IMR-90 (cell line): ENCODE measurements at regions not wholly inside any gene's neighbourhood (a gene's known extent, or its start where the extent isn't known, plus 50 kb on each side); places are given as distances from the start of the nearest gene placed in this dataset.

Experiments
- ATAC-seq: fragments of 200-7000 bp; cut with Tn5 transposase; 2 replicates; pipeline ENCODE4 v1.9.1; 2020; ENCODE audit warnings: low read depth, mild to moderate bottlenecking, moderate library complexity
- BruUV-seq: library from RNA; stranded (reverse); fragments of 400-500 nt; replicated peaks from 2 replicates; lab custom pipeline; 2021; lab: Mats Ljungman, UMichigan
- CTCF ChIA-PET: fragments of 300-600 bp; formaldehyde crosslinking; extraction: SDS; loops from one replicate; lab custom pipeline; 2021; ENCODE audit warnings: antibody characterized with exemption; lab: Yijun Ruan, JAX
- POLR2A ChIA-PET: fragments of 300-600 bp; sonication (Branson Sonifier 250); formaldehyde crosslinking; loops from one replicate; lab custom pipeline; 2022; ENCODE audit warnings: antibody characterized with exemption; ENCODE audit not compliant: unreplicated experiment; lab: Charles Lee
- DNase-seq: peaks from one replicate; pipeline ENCODE4 v3.0.0; 2013
- H2AFZ ChIP-seq: replicated peaks from 2 replicates; pipeline ENCODE3; 2013; ENCODE audit warnings: low read length, mild to moderate bottlenecking; ENCODE audit not compliant: poor library complexity
- H2AK5ac ChIP-seq: 2 replicates; pipeline ENCODE4 v1.6.1; 2013; ENCODE audit warnings: low read depth, low read length, inconsistent platforms
- H2AK9ac ChIP-seq: replicated peaks from 2 replicates; pipeline ENCODE3; 2013; ENCODE audit warnings: mild to moderate bottlenecking, low read depth, low read length, moderate library complexity; ENCODE audit not compliant: poor library complexity
- H2BK120ac ChIP-seq: 2 replicates; pipeline ENCODE4 v1.6.1; 2013; ENCODE audit warnings: low read depth, low read length, inconsistent platforms
- H2BK15ac ChIP-seq: 3 replicates; pipeline ENCODE4 v1.6.1; 2013; ENCODE audit warnings: low read depth, low read length, inconsistent platforms
- H2BK20ac ChIP-seq: 2 replicates; pipeline ENCODE4 v1.6.1; 2013; ENCODE audit warnings: low read depth, mild to moderate bottlenecking, inconsistent platforms, low read length, moderate library complexity
- H2BK5ac ChIP-seq: 2 replicates; pipeline ENCODE4 v1.6.1; 2013; ENCODE audit warnings: mild to moderate bottlenecking, low read depth, low read length, inconsistent platforms; ENCODE audit not compliant: poor library complexity, severe bottlenecking
- H3K14ac ChIP-seq: replicated peaks from 2 replicates; pipeline ENCODE4 v1.6.1; 2013; ENCODE audit warnings: low read depth, low read length, inconsistent platforms
- H3K18ac ChIP-seq: 2 replicates; pipeline ENCODE4 v1.6.1; 2013; ENCODE audit warnings: low read depth, low read length, control low read depth
- H3K23ac ChIP-seq: 2 replicates; pipeline ENCODE4 v1.6.1; 2013; ENCODE audit warnings: low read depth, low read length, inconsistent platforms
- H3K27ac ChIP-seq: 2 replicates; pipeline ENCODE4 v1.5.1; 2013; ENCODE audit warnings: mild to moderate bottlenecking, control low read depth, low read length; ENCODE audit not compliant: insufficient read depth
- H3K27me3 ChIP-seq: 2 replicates; pipeline ENCODE4 v1.6.1; 2013; ENCODE audit warnings: low read length; ENCODE audit not compliant: control insufficient read depth, insufficient read depth
- H3K36me3 ChIP-seq: 2 replicates; pipeline ENCODE4 v1.6.1; 2013; ENCODE audit warnings: low read length, mixed read lengths; ENCODE audit not compliant: control insufficient read depth, insufficient read depth
- H3K4ac ChIP-seq: 2 replicates; pipeline ENCODE4 v1.6.1; 2013; ENCODE audit warnings: low read depth, low read length, inconsistent platforms
- H3K4me1 ChIP-seq: 2 replicates; pipeline ENCODE4 v1.6.1; 2013; ENCODE audit warnings: low read length, mixed read lengths; ENCODE audit not compliant: control insufficient read depth, insufficient read depth
- H3K4me2 ChIP-seq: 2 replicates; pipeline ENCODE4 v1.6.1; 2013; ENCODE audit warnings: low read depth, mild to moderate bottlenecking, control low read depth, low read length, moderate library complexity
- H3K4me3 ChIP-seq: 2 replicates; pipeline ENCODE4 v1.5.1; 2013; ENCODE audit warnings: low read depth, mild to moderate bottlenecking, control low read depth, low read length, moderate library complexity; ENCODE audit not compliant: insufficient read depth
- H3K56ac ChIP-seq: 2 replicates; pipeline ENCODE4 v1.6.1; 2013; ENCODE audit warnings: low read length, inconsistent platforms; ENCODE audit not compliant: insufficient read depth; ENCODE audit errors: extremely low read depth
- H3K79me1 ChIP-seq, 2 experiments: 2 replicates each; pipeline ENCODE4 v1.6.1; 2013; ENCODE audit warnings: low read length in 2 of 2, inconsistent platforms in 1 of 2, low read depth in 1 of 2
- H3K9ac ChIP-seq: 2 replicates; pipeline ENCODE4 v1.6.1; 2013; ENCODE audit warnings: low read depth, low read length, control low read depth
- H3K9me1 ChIP-seq: 2 replicates; pipeline ENCODE4 v1.6.1; 2013; ENCODE audit warnings: low read length, inconsistent platforms; ENCODE audit not compliant: insufficient read depth
- H3K9me3 ChIP-seq: 2 replicates; pipeline ENCODE4 v1.6.1; 2013; ENCODE audit warnings: low read length; ENCODE audit not compliant: control insufficient read depth, insufficient read depth
- H4K20me1 ChIP-seq: 2 replicates; pipeline ENCODE4 v1.6.1; 2013; ENCODE audit warnings: low read length, inconsistent platforms; ENCODE audit not compliant: insufficient read depth
- H4K5ac ChIP-seq: 2 replicates; pipeline ENCODE4 v1.6.1; 2013; ENCODE audit warnings: mild to moderate bottlenecking, low read depth, low read length, control low read depth
- H4K8ac ChIP-seq, 2 experiments: 2 replicates each; pipeline ENCODE4 v1.6.1; 2013; ENCODE audit warnings: low read depth in 2 of 2, low read length in 2 of 2, control low read depth in 1 of 2, inconsistent platforms in 1 of 2
- H4K91ac ChIP-seq: 2 replicates; pipeline ENCODE4 v1.6.1; 2013; ENCODE audit warnings: low read depth, low read length, inconsistent platforms; ENCODE audit not compliant: insufficient read depth
- ELK1 ChIP-seq: fragments of 150-350 bp; IDR thresholded peaks from 2 replicates; pipeline ENCODE4 v1.6.1; 2016; ENCODE audit warnings: low read depth, mild to moderate bottlenecking, low read length, moderate library complexity, borderline replicate concordance
- WGBS, 2 experiments: methylation state at CpG; one replicate each; pipeline versions ENCODE4 v1.1.5 to v1.1.7; 2013; ENCODE audit warnings: missing lambda C conversion rate in 2 of 2; ENCODE audit not compliant: insufficient read length in 1 of 2; ENCODE audit errors: extremely low coverage in 2 of 2; 5-methylcytosine and 5-hydroxymethylcytosine counted together
- dilution Hi-C: fragments of 300-500 bp; cut with HindIII; formaldehyde crosslinking; loops from one replicate; pipeline ENCODE4 v1.14.3; 2018; ENCODE audit warnings: low sequenced_read_pairs; ENCODE audit not compliant: unreplicated experiment
- in situ Hi-C: fragments of 300-500 bp; cut with MboI; formaldehyde crosslinking; loops from 3 replicates; pipeline ENCODE4 v1.14.3; 2019; ENCODE audit warnings: low sequenced_read_pairs, inconsistent platforms, mixed read lengths
- intact Hi-C: fragments of 100-400 bp; cut with micrococcal nuclease; formaldehyde crosslinking; loops from 2 replicates; pipeline ENCODE4 v1.10.0; 2022

GRCh38 chr1:38560457-38560856 is 299.1 kb downstream of the RRAGC start:
- in situ Hi-C loops (no loop called here), dilution Hi-C loops (no loop called here), intact Hi-C loops (no loop called here)
- H2AFZ ChIP-seq: no peak overlapping the region
- ATAC-seq (no peak), DNase-seq (no peak)
- H3K27me3 ChIP-seq: peaks cover 9% of the 10 kb centered on the region
- H3K79me1 ChIP-seq: no peaks in the 10 kb centered on the region
- no peak overlapping the region for H3K56ac ChIP-seq
- ChIA-PET POLR2A (no interaction called here), CTCF (no interaction called here)
- no peak overlapping the region for H3K14ac ChIP-seq
- H4K8ac ChIP-seq: no peak overlapping the region
- H2BK120ac ChIP-seq: no peak overlapping the region
- no TSS peak for BruUV-seq
- TF ChIP-seq ELK1: no peak
- no peak overlapping the region for H2AK9ac ChIP-seq
- no peak overlapping the region for H3K9ac ChIP-seq
- no peak overlapping the region for H2BK20ac ChIP-seq
- H3K4me1 ChIP-seq: no peaks in the 10 kb centered on the region
- H2BK15ac ChIP-seq: no peak overlapping the region
- H3K4me2 ChIP-seq: no peak overlapping the region
- H3K18ac ChIP-seq: no peak overlapping the region
- H3K9me1 ChIP-seq: no peaks in the 10 kb centered on the region
- H3K4ac ChIP-seq: no peak overlapping the region
- WGBS, 2 experiments: 93% methylated on average over 3 of the region's 7 CpGs; no CpG with 5 or more reads in 1 of the 2 experiments
- H3K27ac ChIP-seq: no peak overlapping the region
- no peak overlapping the region for H2AK5ac ChIP-seq
- H4K20me1 ChIP-seq: no peaks in the 10 kb centered on the region
- H3K23ac ChIP-seq: no peak overlapping the region
- no peaks in the 10 kb centered on the region for H3K36me3 ChIP-seq
- H4K91ac ChIP-seq: no peak overlapping the region
- H3K4me3 ChIP-seq: no peak overlapping the region
- no peaks in the 10 kb centered on the region for H3K9me3 ChIP-seq
- no peak overlapping the region for H2BK5ac ChIP-seq
- no peak overlapping the region for H4K5ac ChIP-seq
